DND-41 (cell line): ENCODE measurements at regions not wholly inside any gene's neighbourhood (a gene's known extent, or its start where the extent isn't known, plus 50 kb on each side); places are given as distances from the start of the nearest gene placed in this dataset.

ENCODE experiments used
- CTCF ChIP-seq: IDR thresholded peaks from 2 replicates; pipeline ENCODE4 v1.5.1; 2012; ENCODE audit warnings: borderline replicate concordance, low read length, moderate library complexity, mild to moderate bottlenecking; ENCODE audit not compliant: poor library complexity, severe bottlenecking; ENCODE audit errors: extremely low read depth
- EZH2 ChIP-seq: IDR thresholded peaks from 3 replicates; pipeline ENCODE4 v1.6.1; 2012; ENCODE audit warnings: borderline replicate concordance, low read depth, mild to moderate bottlenecking, moderate library complexity, low read length, inconsistent platforms; ENCODE audit not compliant: severe bottlenecking

GRCh38 chr4:19531906-19532848 lies 719.5 kb upstream of the SLIT2 start:
- TF ChIP-seq CTCF (no peak), EZH2 (no peak)
